ENCODE measurements at regions not wholly inside any gene's neighbourhood (a gene's known extent, or its start where the extent isn't known, plus 50 kb on each side); places are given as distances from the start of the nearest gene placed in this dataset.

- DNase-seq, result no peak
- H3K4me1 Mint-ChIP-seq (ENCODE audit: low read depth, unreplicated experiment), result peaks cover 6% of the 10 kb centered on the region
- H3K4me3 Mint-ChIP-seq (ENCODE audit: unreplicated experiment), result no peak overlapping the region
Observed at GRCh38 chr9:17013891-17014290, 120.9 kb upstream of the CNTLN start.

GRCh38 chr9:17013010-17013409 is 121.8 kb upstream of the CNTLN start:
- H3K27me3 Mint-ChIP-seq (ENCODE audit: unreplicated experiment), result no peaks in the 10 kb centered on the region
- no peaks in the 10 kb centered on the region for H3K36me3 Mint-ChIP-seq (ENCODE audit: unreplicated experiment)
- H3K9me3 Mint-ChIP-seq (ENCODE audit: unreplicated experiment), result no peaks in the 10 kb centered on the region
- TF ChIP-seq CTCF (IDR thresholded peaks at IDR 0.05; ENCODE audit: partially characterized antibody, unreplicated experiment), result no peak
- no peak overlapping the region for H3K27ac Mint-ChIP-seq (ENCODE audit: unreplicated experiment)
- H3K4me3 Mint-ChIP-seq (ENCODE audit: unreplicated experiment), result no peak overlapping the region
- H3K4me1 Mint-ChIP-seq (ENCODE audit: low read depth, unreplicated experiment), result no peaks in the 10 kb centered on the region
- DNase-seq, result no peak

More at GRCh38 chr9:17013891-17014290, 120.9 kb upstream of the CNTLN start:
- H3K9me3 Mint-ChIP-seq (ENCODE audit: unreplicated experiment), result no peaks in the 10 kb centered on the region
- no peaks in the 10 kb centered on the region for H3K36me3 Mint-ChIP-seq (ENCODE audit: unreplicated experiment)
- no peak for TF ChIP-seq CTCF (IDR thresholded peaks at IDR 0.05; ENCODE audit: partially characterized antibody, unreplicated experiment)
- H3K27ac Mint-ChIP-seq (ENCODE audit: unreplicated experiment), result no peak overlapping the region
- H3K27me3 Mint-ChIP-seq (ENCODE audit: unreplicated experiment), result no peaks in the 10 kb centered on the region

GRCh38 chr9:17011880-17012279 is 123.0 kb upstream of the CNTLN start:
- Mint-ChIP-seq H3K36me3 (ENCODE audit: unreplicated experiment) (no peaks in the 10 kb centered on the region), H3K9me3 (ENCODE audit: unreplicated experiment) (no peaks in the 10 kb centered on the region), H3K27me3 (ENCODE audit: unreplicated experiment) (no peaks in the 10 kb centered on the region), H3K4me3 (ENCODE audit: unreplicated experiment) (no peak overlapping the region), H3K4me1 (ENCODE audit: low read depth, unreplicated experiment) (no peaks in the 10 kb centered on the region), H3K27ac (ENCODE audit: unreplicated experiment) (no peak overlapping the region)
- no peak for TF ChIP-seq CTCF (IDR thresholded peaks at IDR 0.05; ENCODE audit: partially characterized antibody, unreplicated experiment)
- DNase-seq, result no peak

DNA sequence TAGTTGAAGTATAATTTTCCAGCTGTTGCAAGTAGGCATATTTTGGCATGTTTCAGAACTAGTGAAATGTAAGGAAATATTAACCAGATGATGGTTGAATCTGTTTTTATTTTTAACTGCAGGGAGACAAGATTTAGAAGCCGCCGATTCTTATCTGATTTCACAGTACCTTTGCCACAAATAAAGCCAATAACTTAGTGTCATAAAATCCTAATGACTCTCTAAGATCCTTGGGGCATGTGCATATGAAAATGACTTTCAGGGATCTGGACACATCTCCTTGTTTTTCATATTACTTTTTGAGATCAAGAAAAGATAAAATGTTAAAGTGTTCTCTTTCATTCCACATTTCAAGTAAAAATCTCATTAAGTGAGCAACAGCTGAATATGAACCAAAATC is 125.8 kb upstream of the CNTLN start:
- H3K27me3 Mint-ChIP-seq (ENCODE audit: unreplicated experiment), result no peaks in the 10 kb centered on the region
- H3K4me1 Mint-ChIP-seq (ENCODE audit: low read depth, unreplicated experiment), result no peaks in the 10 kb centered on the region
- no peak overlapping the region for H3K4me3 Mint-ChIP-seq (ENCODE audit: unreplicated experiment)
- H3K9me3 Mint-ChIP-seq (ENCODE audit: unreplicated experiment), result no peaks in the 10 kb centered on the region
- no peak for TF ChIP-seq CTCF (IDR thresholded peaks at IDR 0.05; ENCODE audit: partially characterized antibody, unreplicated experiment)
- DNase-seq, result no peak
- H3K27ac Mint-ChIP-seq (ENCODE audit: unreplicated experiment), result no peak overlapping the region
- H3K36me3 Mint-ChIP-seq (ENCODE audit: unreplicated experiment), result no peaks in the 10 kb centered on the region

DNA sequence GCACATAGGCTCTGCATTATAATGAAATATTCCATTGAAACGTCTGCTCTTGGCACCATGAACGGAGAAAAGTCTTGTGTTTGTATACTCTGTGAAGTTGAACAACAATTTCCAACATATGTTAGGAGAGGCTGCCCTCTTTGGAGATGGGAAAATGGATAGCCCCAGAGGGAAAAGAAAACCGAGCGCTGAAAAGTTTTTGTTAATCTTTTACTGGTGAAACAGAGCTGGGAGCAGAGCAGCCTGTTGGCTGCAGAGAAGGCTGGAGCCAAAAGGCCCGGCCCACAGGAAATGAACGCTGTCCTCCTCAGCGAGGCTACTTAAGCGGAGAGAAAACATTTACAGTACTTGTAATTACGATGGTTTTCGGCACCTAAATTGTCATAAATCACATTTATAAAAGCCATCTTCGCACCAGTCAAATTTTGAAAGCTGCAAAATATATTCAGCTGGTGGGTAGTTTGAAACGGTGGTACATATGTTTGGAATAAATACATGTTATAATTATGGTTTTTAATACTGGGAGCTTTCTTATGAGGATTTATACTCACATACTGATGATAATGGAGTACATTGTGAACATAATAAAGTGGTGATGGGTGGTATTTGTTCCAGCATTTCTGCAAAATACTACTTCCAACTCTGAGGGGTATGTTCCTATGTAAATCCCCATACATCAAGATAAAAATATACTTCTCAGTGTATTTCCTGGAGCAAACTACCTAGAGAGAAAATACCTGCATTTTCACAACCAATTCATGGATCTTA is 129.6 kb upstream of the CNTLN start:
- Mint-ChIP-seq H3K4me3 (ENCODE audit: unreplicated experiment) (no peak overlapping the region), H3K27me3 (ENCODE audit: unreplicated experiment) (no peaks in the 10 kb centered on the region), H3K4me1 (ENCODE audit: low read depth, unreplicated experiment) (no peaks in the 10 kb centered on the region), H3K27ac (ENCODE audit: unreplicated experiment) (no peak overlapping the region), H3K9me3 (ENCODE audit: unreplicated experiment) (no peaks in the 10 kb centered on the region), H3K36me3 (ENCODE audit: unreplicated experiment) (no peaks in the 10 kb centered on the region)
- no peak for DNase-seq
- TF ChIP-seq CTCF (IDR thresholded peaks at IDR 0.05; ENCODE audit: partially characterized antibody, unreplicated experiment), result no peak

All from glutamatergic neuron (in vitro differentiated cells).